NB4 (cell line): ENCODE measurements at regions not wholly inside any gene's neighbourhood (a gene's known extent, or its start where the extent isn't known, plus 50 kb on each side); places are given as distances from the start of the nearest gene placed in this dataset.

ENCODE experiments used
- DNase-seq: peaks from one replicate; pipeline ENCODE4 v3.0.0; 2010; ENCODE audit warnings: low read depth
- H3K4me3 ChIP-seq: one replicate; pipeline ENCODE4 v1.5.1; 2011; ENCODE audit warnings: mild to moderate bottlenecking, low read depth, low read length, moderate library complexity
- CTCF ChIP-seq: IDR thresholded peaks from one replicate; pipeline ENCODE4 v1.5.1; 2012; ENCODE audit warnings: low read depth, low read length
- MYC ChIP-seq: IDR thresholded peaks from 2 replicates; pipeline ENCODE4 v1.6.1; 2011; ENCODE audit warnings: low read depth, low read length
- POLR2A ChIP-seq: IDR thresholded peaks from 2 replicates; pipeline ENCODE4 v1.6.1; 2011; ENCODE audit warnings: mild to moderate bottlenecking; ENCODE audit not compliant: insufficient read length; ENCODE audit errors: extremely low read depth
- TF ChIP-seq, protein P1 (sequence below): IDR thresholded peaks from 2 replicates; pipeline ENCODE4 v1.6.1; 2011; ENCODE audit warnings: low read depth, low read length

GRCh38 chr14:32018391-32019092 lies 58.6 kb upstream of the ARHGAP5 start:
- TF ChIP-seq CTCF (no peak), MYC (no peak), POLR2A (no peak)
- TF ChIP-seq, protein P1, sequence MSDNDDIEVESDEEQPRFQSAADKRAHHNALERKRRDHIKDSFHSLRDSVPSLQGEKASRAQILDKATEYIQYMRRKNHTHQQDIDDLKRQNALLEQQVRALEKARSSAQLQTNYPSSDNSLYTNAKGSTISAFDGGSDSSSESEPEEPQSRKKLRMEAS: no peak
- no peak overlapping the region for H3K4me3 ChIP-seq
- no peak for DNase-seq

DNA sequence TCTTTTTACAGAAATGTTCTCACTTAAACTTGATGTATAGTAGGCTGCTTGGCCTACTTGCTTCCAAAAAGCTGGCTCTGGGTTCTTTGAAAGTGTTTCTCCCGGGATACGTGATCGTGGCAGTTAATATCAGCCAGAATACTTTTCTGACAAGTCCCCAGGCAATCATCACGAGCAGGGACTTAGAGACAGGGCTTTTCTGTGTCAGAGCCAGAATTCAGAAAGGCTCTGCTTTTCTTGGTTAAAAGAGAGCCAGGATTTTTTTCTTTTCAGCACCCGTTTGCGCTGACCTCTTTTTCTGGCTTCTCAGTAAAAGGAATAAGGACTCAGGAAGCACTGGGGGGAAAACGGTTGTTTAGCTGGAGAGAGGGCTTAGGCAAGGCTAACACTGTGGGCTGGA lies 57.8 kb upstream of the ARHGAP5 start:
- no peak overlapping the region for H3K4me3 ChIP-seq
- TF ChIP-seq CTCF: no peak
- no peak for TF ChIP-seq MYC
- no peak for TF ChIP-seq POLR2A
- TF ChIP-seq, protein P1: no peak
- no peak for DNase-seq

DNA sequence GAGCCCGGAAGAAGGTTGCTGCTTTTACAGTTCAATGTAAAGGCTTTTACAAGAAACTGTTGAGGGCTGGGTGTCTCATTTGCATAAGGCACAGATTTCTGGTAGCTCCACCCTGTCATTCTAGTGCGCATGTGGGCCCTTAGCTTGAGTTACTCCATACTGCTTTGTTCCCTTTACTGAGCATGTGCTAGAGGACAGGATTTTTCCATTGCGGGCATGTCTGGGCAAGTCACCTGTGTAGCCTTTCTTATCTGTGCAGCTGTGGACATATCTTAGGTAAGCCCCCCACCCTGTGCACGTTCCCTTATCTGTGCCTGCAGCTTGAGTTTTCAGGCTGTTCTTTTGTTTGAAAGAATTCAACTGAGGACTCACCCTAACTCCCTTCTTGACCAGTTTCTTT lies 56.2 kb upstream of the ARHGAP5 start:
- TF ChIP-seq MYC (no peak), CTCF (no peak), POLR2A (no peak)
- TF ChIP-seq, protein P1: no peak
- DNase-seq: no peak
- no peak overlapping the region for H3K4me3 ChIP-seq

DNA sequence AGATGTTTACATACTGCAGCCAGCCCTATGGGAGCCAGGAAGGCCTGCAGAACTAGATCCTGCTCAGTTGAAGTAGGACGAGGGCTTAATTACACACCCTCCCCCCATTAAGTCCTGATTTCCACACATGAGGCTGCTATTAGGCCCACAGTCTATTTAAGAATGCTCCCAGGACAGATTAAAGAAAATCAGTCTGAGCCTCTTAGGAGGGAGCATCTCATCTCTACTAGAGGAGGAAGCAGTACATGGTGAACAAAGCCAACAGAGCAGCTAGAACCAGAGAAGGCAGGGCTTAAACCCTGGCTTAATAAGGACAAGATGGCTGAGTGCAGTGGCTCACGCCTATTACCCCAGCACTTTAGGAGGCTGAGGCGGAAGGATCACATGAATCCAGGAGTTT lies 55.8 kb upstream of the ARHGAP5 start:
- TF ChIP-seq POLR2A (no peak), MYC (no peak), CTCF (no peak)
- TF ChIP-seq, protein P1: no peak

GRCh38 chr14:32022525-32022924 lies 54.6 kb upstream of the ARHGAP5 start:
- TF ChIP-seq CTCF: no peak
- TF ChIP-seq, protein P1: no peak
- TF ChIP-seq POLR2A: no peak
- no peak for TF ChIP-seq MYC
- H3K4me3 ChIP-seq: no peak overlapping the region
- no peak for DNase-seq

More for the DNA sequence above, 55.8 kb upstream of the ARHGAP5 start:
- no peak for DNase-seq
- H3K4me3 ChIP-seq: no peak overlapping the region
